GM12872 (cell line): ENCODE measurements at regions not wholly inside any gene's neighbourhood (a gene's known extent, or its start where the extent isn't known, plus 50 kb on each side); places are given as distances from the start of the nearest gene placed in this dataset.

Experiments
- TF ChIP-seq, protein P1 (sequence below): IDR thresholded peaks from 3 replicates; pipeline ENCODE4 v1.5.1; 2011; ENCODE audit warnings: low read depth, mild to moderate bottlenecking, low read length, moderate library complexity; ENCODE audit not compliant: insufficient read depth

DNA sequence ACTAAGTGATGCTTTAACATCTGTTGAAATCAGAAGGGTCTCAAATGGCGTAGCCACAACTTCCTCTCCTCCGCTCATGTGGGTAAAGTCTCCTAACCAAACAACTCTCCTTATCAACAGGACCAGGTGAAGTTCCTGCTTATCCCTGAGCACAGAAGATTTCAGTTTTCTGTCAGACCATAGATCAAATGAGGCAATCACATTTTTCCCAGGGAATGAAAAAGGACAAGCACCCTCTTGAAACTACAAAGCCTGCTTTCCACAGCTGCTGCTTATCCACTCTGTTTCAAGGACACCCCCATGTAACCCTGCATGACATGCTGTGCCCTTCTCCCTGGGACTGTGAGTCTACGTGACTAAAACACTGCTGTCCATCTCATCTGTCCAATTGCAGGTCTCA, 788.3 kb upstream of the SLITRK5 start:
- TF ChIP-seq, protein P1, sequence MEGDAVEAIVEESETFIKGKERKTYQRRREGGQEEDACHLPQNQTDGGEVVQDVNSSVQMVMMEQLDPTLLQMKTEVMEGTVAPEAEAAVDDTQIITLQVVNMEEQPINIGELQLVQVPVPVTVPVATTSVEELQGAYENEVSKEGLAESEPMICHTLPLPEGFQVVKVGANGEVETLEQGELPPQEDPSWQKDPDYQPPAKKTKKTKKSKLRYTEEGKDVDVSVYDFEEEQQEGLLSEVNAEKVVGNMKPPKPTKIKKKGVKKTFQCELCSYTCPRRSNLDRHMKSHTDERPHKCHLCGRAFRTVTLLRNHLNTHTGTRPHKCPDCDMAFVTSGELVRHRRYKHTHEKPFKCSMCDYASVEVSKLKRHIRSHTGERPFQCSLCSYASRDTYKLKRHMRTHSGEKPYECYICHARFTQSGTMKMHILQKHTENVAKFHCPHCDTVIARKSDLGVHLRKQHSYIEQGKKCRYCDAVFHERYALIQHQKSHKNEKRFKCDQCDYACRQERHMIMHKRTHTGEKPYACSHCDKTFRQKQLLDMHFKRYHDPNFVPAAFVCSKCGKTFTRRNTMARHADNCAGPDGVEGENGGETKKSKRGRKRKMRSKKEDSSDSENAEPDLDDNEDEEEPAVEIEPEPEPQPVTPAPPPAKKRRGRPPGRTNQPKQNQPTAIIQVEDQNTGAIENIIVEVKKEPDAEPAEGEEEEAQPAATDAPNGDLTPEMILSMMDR: no peak

DNA sequence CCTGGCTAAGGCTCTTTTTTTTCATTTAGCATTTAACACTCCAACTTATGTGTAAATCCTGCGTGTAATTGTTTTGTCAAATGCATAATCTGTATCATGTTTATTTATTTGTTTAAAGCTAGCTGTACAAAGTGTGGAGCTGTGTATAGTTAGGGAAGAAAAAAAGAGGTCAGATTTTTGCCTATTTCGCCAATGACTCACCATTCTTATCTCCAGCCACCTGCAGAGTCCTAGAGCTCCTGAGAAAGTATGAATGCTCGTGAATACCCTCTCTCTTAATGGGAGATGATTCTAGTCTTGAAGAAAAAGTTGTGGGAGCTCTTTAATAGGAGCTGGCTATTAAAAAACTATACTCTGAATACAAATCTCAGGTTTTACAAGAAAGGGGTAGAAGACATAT, 778.8 kb upstream of the SLITRK5 start:
- TF ChIP-seq, protein P1: no peak

DNA sequence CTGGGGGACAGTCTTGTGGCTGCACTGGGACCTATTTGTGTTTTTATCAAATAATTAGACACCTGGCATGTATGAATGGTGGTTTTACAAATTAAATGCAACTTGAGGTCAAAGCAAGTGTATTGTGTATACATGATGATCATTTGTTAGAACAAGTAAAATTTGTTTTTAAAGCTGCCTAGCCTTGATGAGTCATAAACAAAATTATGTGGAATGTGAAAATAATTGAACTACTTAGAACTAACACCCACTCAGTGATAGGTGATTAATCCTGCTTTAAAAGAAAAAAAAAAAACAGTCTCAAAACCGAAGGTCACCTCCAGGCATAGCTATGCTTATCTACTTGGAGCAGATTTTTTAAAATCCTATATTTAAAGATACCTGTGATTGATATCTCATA, 770.3 kb upstream of the SLITRK5 start:
- TF ChIP-seq, protein P1: no peak

DNA sequence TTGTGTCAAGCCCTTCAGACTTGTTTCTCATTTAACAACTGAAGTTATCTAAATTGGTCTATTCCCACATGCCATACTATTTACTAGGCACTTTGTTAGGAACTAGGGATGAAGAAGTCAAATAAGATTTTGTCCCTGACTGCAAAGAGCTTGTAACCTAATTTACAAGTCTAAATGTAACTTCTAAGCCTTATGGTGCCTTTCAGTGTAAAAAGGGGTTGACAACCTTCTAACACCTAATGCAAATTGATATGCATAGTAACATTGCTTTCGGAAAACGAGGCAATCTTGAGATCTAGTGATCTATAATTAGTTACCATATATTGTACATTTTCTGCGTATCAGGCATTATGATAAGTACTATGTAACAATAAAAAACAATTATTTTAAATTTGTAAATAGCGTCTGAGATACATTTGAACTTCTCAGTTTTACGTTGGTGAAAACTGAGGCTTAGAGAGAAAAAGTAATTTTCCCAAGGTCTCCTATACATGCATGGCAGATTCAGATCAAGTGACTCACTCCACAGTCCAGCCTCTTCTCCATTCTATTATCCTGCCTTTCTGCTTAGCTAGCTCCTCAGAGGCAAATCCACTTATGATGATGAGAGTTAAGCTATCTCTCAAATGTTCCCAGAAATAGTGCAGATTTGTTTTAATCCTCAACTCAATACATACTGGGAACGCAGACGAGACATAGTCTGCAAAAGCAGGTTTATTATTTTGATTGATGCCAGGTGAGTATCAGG, 764.9 kb upstream of the SLITRK5 start:
- TF ChIP-seq, protein P1: no peak

DNA sequence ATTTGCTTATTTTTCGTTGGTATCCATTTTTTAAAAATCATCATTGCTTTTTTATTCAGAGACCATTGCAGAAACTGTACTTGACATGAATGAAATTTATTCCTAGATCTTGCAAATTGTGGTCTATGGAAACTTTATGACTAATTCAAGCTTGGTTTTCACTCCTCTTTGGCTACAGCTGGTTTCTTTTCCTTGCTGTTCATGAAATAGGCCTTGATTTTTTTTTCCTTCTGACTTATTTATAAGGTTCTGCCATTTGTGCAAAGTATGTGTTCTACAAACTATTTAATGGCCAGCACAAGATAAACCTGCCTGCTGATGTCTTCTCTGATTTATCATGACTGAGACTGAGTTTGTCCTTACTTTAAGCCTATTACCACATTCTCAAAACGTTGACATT, 764.0 kb upstream of the SLITRK5 start:
- TF ChIP-seq, protein P1: no peak

DNA sequence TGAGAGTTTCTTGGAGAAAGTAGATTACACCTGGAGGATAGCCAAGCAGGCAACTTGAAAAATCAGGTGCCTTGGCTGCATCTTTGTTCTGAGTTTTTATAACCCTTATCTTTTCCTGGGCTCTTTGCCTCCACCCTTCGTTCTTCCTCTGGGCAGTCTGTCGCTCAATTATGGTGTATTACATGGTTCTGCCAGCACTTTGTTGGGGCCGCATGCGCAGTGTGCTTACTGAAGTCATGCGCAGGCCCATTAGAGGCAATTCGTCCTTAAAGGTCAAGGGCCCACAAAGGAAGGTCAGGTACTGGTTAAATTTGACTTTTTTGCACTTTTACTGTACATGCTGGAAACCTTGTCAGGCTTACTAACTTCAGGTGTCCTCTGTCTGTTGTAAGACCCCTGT, 761.9 kb upstream of the SLITRK5 start:
- TF ChIP-seq, protein P1: no peak

DNA sequence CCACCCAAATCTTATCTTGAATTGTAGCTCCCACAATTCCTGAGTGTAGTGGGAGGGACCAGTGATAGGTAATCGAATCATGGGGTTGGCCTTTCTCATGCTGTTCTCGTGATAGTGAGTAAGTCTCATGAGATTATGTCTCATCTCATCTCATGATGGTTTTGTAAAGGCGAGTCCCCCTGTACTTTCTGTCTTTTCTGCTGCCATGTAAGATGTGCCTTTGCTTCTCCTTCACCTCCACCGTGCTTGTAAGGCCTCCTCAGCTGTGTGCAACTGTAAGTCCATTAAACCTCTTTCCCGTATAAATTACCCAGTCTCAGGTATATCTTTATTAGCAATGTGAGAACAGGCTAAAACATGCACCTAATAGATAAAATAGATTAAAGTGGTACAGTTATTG, 756.4 kb upstream of the SLITRK5 start:
- TF ChIP-seq, protein P1: no peak

DNA sequence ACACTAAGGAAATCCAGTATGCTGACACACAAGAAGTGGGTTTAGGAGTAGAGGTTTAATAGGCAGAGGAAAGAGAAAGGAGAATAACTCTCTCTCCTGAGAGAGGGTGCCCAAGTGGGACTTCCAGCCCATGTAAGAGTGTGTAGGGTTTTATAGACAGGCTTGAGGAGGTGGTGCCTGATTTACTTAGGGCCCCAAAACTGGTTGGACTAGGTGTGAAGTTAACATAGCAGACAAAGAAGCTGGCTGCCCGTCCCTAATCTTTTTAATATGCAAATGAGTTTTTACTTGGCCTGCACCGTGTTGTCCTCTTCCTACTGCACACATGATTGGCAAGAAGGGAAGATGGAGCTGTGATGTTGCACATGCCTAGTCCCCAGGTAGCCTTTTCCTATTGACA, 752.5 kb upstream of the SLITRK5 start:
- TF ChIP-seq, protein P1: no peak
